GM12891 (cell line): ENCODE measurements at regions not wholly inside any gene's neighbourhood (a gene's known extent, or its start where the extent isn't known, plus 50 kb on each side); places are given as distances from the start of the nearest gene placed in this dataset.

Experiments
- DNase-seq: peaks from one replicate; pipeline ENCODE4 v3.0.0; 2011; ENCODE audit warnings: low spot score; ENCODE audit not compliant: insufficient read length
- FAIRE-seq: peaks from 2 replicates; lab custom pipeline; 2011; peaks lifted over from hg19 to GRCh38; lab: Jason Lieb, UNC
- PAX5 ChIP-seq: IDR thresholded peaks from 2 replicates; pipeline ENCODE4 v1.6.1; 2011; ENCODE audit warnings: low read length, moderate library complexity, mild to moderate bottlenecking; ENCODE audit not compliant: insufficient read depth, severe bottlenecking
- POLR2A ChIP-seq: IDR thresholded peaks from 2 replicates; pipeline ENCODE4 v1.6.1; 2011; ENCODE audit warnings: low read depth, low read length, control low read depth
- POLR2AphosphoS5 ChIP-seq: IDR thresholded peaks from 2 replicates; pipeline ENCODE4 v1.6.1; 2011; ENCODE audit warnings: low read depth, low read length, control low read depth
- POU2F2 ChIP-seq: IDR thresholded peaks from 2 replicates; pipeline ENCODE4 v1.6.1; 2011; ENCODE audit warnings: low read depth, mild to moderate bottlenecking, control low read depth, low read length, moderate library complexity
- SPI1 ChIP-seq: IDR thresholded peaks from 2 replicates; pipeline ENCODE4 v1.6.1; 2011; ENCODE audit warnings: low read depth, low read length, control low read depth
- TAF1 ChIP-seq: IDR thresholded peaks from 2 replicates; pipeline ENCODE4 v1.6.1; 2011; ENCODE audit warnings: low read depth, low read length, control low read depth

DNA sequence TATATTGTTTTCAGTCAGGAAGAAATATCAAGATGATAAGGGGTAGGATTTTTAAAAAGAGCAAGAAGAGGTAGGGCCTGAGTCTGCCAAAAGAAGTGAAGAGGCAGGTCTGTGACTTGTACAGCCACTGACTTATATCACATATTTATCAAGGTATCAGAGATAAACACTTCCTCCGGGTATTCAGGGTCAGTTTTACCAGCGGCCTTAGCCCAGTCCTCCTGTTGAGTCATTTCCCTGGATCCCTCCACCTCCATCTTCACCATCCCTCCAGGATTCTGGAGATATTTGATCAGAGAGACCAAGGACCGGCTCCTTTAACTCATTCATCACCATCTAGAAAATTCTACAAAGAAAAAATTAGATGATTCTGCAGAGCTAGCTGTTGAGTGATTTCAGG is 375.7 kb upstream of the TUSC1 start:
- DNase-seq (no peak), FAIRE-seq (no peak)
- no peak for TF ChIP-seq POLR2AphosphoS5
- TF ChIP-seq PAX5, result no peak
- TF ChIP-seq SPI1, result no peak
- no peak for TF ChIP-seq POU2F2

DNA sequence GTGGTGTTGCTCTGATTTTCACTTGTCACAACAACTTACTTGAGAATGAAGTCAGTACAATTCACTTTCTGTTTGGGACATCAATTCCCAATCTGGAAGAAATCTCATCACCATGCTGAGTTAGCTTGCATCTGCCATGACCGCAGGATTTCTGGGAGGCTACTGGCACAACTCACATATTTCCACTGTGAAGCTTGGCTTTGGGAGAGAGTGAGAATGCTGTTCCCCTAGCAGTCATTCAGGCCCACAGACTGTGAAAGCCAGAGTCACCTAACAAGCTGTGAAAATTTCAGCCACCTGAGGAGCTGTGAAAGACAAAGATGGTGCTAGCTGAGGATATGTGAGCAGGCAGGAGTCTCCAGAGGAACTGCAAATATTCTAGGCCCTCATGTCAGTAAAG is 365.2 kb upstream of the TUSC1 start:
- no peak for FAIRE-seq
- TF ChIP-seq SPI1, result no peak
- no peak for TF ChIP-seq POU2F2
- no peak for TF ChIP-seq PAX5
- no peak for TF ChIP-seq POLR2AphosphoS5
- no peak for TF ChIP-seq POLR2A
- TF ChIP-seq TAF1, result no peak

GRCh38 chr9:26034786-26035185 is 356.5 kb upstream of the TUSC1 start:
- DNase-seq (no peak), FAIRE-seq (no peak)
- TF ChIP-seq SPI1 (no peak), POLR2AphosphoS5 (no peak), POLR2A (no peak), POU2F2 (no peak), TAF1 (no peak), PAX5 (no peak)

More for the DNA sequence above, 365.2 kb upstream of the TUSC1 start:
- no peak for DNase-seq

DNA sequence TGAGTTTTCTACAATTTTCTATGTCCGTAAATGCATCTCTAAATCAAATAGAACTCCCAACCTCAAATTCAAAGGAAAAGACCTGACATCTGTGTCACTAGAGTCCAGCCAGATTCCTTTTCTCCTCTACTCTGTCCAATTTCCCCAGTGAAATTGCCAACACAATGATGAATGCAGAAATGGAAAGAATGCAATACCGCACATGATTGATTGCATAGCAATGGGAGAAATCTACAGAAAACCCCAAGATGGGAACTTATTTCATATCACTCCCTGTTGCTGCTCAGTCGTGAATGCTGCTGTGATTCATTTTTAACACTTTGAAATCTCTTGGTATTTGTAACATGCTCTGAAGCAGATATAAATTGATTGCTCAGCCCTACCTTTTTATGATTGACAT is 355.1 kb upstream of the TUSC1 start:
- TF ChIP-seq SPI1, result no peak
- no peak for TF ChIP-seq POU2F2
- no peak for FAIRE-seq
- no peak for DNase-seq

DNA sequence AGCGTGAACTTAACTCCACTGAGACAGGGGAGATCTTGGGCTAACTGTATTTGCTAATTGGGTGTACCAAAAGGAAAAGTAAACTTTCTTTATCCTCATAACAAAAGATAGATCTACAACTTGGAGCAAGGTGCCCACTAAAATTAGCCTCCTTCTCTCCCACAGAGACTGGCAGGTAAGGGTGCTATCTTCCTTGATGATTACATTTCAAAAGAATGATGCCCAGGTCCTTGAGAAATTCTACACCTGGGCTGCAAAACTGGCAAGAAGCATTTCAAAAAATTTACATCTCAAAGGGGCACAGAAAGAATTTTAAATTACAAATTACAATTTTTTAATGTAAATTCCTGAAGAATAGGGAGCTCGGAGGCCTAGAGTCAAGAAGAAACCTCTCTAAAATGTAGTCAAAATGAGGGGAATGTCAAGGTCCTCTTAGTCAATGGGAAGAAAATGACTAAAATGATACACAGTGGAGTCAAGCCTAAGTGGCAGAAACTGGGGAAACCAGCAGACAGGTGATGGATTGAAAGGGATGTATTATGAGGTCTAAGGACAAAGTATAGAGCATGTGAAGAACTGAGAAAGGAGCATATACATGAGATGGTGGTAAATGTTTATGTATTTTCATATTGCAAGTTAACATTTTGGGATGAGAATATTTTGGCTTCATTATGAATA is 348.3 kb upstream of the TUSC1 start:
- DNase-seq (no peak), FAIRE-seq (no peak)
- no peak for TF ChIP-seq PAX5
- no peak for TF ChIP-seq POLR2A
- TF ChIP-seq POU2F2, result no peak
- no peak for TF ChIP-seq TAF1
- TF ChIP-seq SPI1, result no peak

DNA sequence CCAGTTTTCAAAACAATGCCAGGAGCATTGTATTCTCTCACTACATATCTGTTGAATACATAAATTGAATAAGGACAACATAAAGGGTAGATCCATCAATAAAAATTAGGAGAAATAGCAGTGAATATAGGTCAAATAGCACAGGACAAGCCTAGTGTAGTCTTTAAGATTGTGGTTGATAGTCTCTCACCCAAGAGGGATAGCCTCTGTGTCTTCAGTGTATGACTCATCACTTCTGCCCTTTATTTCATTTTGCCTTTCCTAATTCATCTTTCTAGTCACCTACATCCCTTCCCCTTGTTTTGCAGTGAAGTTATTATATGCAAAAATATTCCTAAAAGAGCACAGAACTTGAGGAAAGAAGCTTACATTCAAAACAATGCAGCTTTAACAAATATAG is 335.0 kb upstream of the TUSC1 start:
- TF ChIP-seq TAF1 (no peak), POLR2AphosphoS5 (no peak), SPI1 (no peak), PAX5 (no peak), POLR2A (no peak), POU2F2 (no peak)
- DNase-seq, result no peak

GRCh38 chr9:26012797-26013196 is 334.6 kb upstream of the TUSC1 start:
- no peak for DNase-seq
- no peak for TF ChIP-seq PAX5
- no peak for TF ChIP-seq SPI1
- no peak for TF ChIP-seq POLR2A
- no peak for TF ChIP-seq POLR2AphosphoS5
- TF ChIP-seq TAF1, result no peak
- TF ChIP-seq POU2F2, result no peak
- FAIRE-seq, result no peak

More for the DNA sequence above, 335.0 kb upstream of the TUSC1 start:
- no peak for FAIRE-seq

GRCh38 chr9:25994605-25995004 is 316.4 kb upstream of the TUSC1 start:
- no peak for TF ChIP-seq POLR2A
- no peak for TF ChIP-seq POU2F2
- no peak for TF ChIP-seq TAF1
- TF ChIP-seq PAX5, result no peak
- TF ChIP-seq POLR2AphosphoS5, result no peak
- no peak for TF ChIP-seq SPI1
- FAIRE-seq, result no peak
- no peak for DNase-seq

- TF ChIP-seq POLR2AphosphoS5 (no peak), TAF1 (no peak), POLR2A (no peak), PAX5 (no peak), SPI1 (no peak), POU2F2 (no peak)
- DNase-seq (no peak), FAIRE-seq (no peak)
Observed at GRCh38 chr9:25990376-25990775, 312.1 kb upstream of the TUSC1 start.

DNA sequence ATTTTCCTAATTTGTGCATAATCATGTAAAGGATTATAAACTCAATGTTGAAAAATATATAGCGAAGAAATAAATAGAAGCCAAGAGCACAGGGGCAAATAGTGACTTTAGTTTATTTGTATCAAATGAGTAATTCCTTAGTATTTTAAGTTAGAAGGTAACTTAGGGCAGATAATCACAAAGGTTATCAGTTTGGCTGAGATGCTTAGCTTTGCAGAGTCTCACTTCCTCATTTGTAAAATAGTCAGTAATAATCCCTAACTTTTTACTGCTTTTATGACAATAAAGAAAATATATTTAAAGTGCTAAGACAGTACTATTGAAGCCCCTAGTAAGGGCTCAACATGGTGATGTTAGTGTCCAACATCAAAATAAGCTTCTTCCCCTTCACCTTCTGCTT is 297.4 kb upstream of the TUSC1 start:
- no peak for TF ChIP-seq POU2F2
- TF ChIP-seq POLR2AphosphoS5, result no peak
- no peak for TF ChIP-seq TAF1
- TF ChIP-seq PAX5, result no peak
- TF ChIP-seq POLR2A, result no peak
- peak; percentile 82 for TF ChIP-seq SPI1
- no peak for DNase-seq
- no peak for FAIRE-seq
